ENCODE measurements at regions not wholly inside any gene's neighbourhood (a gene's known extent, or its start where the extent isn't known, plus 50 kb on each side); places are given as distances from the start of the nearest gene placed in this dataset.

GRCh38 chr11:80512491-80512890 lies 1071.7 kb upstream of the TENM4 start:
- DNase-seq = no peak
- TF ChIP-seq, protein P1, sequence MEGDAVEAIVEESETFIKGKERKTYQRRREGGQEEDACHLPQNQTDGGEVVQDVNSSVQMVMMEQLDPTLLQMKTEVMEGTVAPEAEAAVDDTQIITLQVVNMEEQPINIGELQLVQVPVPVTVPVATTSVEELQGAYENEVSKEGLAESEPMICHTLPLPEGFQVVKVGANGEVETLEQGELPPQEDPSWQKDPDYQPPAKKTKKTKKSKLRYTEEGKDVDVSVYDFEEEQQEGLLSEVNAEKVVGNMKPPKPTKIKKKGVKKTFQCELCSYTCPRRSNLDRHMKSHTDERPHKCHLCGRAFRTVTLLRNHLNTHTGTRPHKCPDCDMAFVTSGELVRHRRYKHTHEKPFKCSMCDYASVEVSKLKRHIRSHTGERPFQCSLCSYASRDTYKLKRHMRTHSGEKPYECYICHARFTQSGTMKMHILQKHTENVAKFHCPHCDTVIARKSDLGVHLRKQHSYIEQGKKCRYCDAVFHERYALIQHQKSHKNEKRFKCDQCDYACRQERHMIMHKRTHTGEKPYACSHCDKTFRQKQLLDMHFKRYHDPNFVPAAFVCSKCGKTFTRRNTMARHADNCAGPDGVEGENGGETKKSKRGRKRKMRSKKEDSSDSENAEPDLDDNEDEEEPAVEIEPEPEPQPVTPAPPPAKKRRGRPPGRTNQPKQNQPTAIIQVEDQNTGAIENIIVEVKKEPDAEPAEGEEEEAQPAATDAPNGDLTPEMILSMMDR (conservative IDR thresholded peaks at IDR 0.05) = no peak
- no peaks in the 10 kb centered on the region for H3K4me1 ChIP-seq (ENCODE audit: control insufficient read depth, insufficient read depth, low read length)
- no peaks in the 10 kb centered on the region for H3K27me3 Mint-ChIP-seq (ENCODE audit: insufficient read depth)
- H3K4me3 Mint-ChIP-seq = no peak overlapping the region
- H3K4me3 ChIP-seq (ENCODE audit: low read length) = no peak overlapping the region
- peaks cover 5% of the 10 kb centered on the region for H3K36me3 Mint-ChIP-seq (ENCODE audit: low read depth)
- no peak overlapping the region for H3K27ac Mint-ChIP-seq
- H3K9me3 ChIP-seq (ENCODE audit: control insufficient read depth, low read length) = peaks cover 10% of the 10 kb centered on the region
- H3K27ac ChIP-seq (ENCODE audit: low read depth, low read length) = no peak overlapping the region
- H3K27me3 ChIP-seq (ENCODE audit: control insufficient read depth, insufficient read depth, low read length, poor library complexity, severe bottlenecking) = no peaks in the 10 kb centered on the region
- peaks cover 4% of the 10 kb centered on the region for H3K4me1 Mint-ChIP-seq
- peaks cover 21% of the 10 kb centered on the region for H3K9me3 Mint-ChIP-seq
- WGBS, 2 experiments (ENCODE audit: insufficient coverage in 1 of 2, insufficient read length in 1 of 2) = 96 to 98% methylated on average over 3 of the region's 3 CpGs
- no peak overlapping the region for H3K9ac ChIP-seq (ENCODE audit: extremely low read depth, low read length, poor library complexity, severe bottlenecking)
- no peaks in the 10 kb centered on the region for H3K36me3 ChIP-seq (ENCODE audit: control insufficient read depth, insufficient read depth, low read length)

DNA sequence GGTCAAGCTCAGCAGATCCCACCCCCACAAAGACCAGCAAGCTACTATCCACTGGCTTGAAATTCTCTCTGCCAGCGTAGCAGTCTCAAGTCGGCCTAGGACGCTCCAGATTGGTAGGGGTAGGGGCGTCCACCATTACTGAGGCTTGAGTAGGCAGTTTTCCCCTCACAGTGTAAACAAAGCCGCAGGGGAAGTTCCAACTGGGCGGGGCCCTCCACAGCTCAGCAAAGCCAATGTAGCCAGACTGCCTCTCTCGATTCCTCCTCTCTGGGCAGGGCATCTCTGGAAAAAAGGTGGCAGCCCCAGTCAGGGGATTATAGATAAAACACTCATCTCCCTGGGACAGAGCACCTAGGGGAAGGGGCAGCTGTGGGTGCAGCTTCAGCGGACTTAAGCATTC lies 1064.9 kb upstream of the TENM4 start:
- TF ChIP-seq, protein P1 (conservative IDR thresholded peaks at IDR 0.05) = no peak
- WGBS, 2 experiments (ENCODE audit: insufficient coverage in 1 of 2, insufficient read length in 1 of 2) = 80 to 92% methylated on average over 1 to 8 of the region's 8 CpGs
- Histone ChIP-seq H3K9me3 (ENCODE audit: control insufficient read depth, low read length) (peaks cover 10% of the 10 kb centered on the region), H3K27ac (ENCODE audit: low read depth, low read length) (no peak overlapping the region), H3K4me3 (ENCODE audit: low read length) (no peak overlapping the region), H3K27me3 (ENCODE audit: control insufficient read depth, insufficient read depth, low read length, poor library complexity, severe bottlenecking) (no peaks in the 10 kb centered on the region), H3K4me1 (ENCODE audit: control insufficient read depth, insufficient read depth, low read length) (no peaks in the 10 kb centered on the region), H3K9ac (ENCODE audit: extremely low read depth, low read length, poor library complexity, severe bottlenecking) (no peak overlapping the region), H3K36me3 (ENCODE audit: control insufficient read depth, insufficient read depth, low read length) (no peaks in the 10 kb centered on the region)
- peaks cover 9% of the 10 kb centered on the region for H3K4me1 Mint-ChIP-seq
- peak; percentile 58 for DNase-seq
- no peak overlapping the region for H3K4me3 Mint-ChIP-seq
- H3K36me3 Mint-ChIP-seq (ENCODE audit: low read depth) = peaks cover 5% of the 10 kb centered on the region
- peaks cover 2% of the 10 kb centered on the region for H3K27me3 Mint-ChIP-seq (ENCODE audit: insufficient read depth)
- H3K9me3 Mint-ChIP-seq = peaks cover 29% of the 10 kb centered on the region
- no peak overlapping the region for H3K27ac Mint-ChIP-seq

GRCh38 chr11:80503990-80504389 lies 1063.2 kb upstream of the TENM4 start:
- Mint-ChIP-seq H3K9me3 (peaks cover 19% of the 10 kb centered on the region), H3K4me3 (no peak overlapping the region), H3K27me3 (ENCODE audit: insufficient read depth) (peaks cover 2% of the 10 kb centered on the region), H3K4me1 (peaks cover 9% of the 10 kb centered on the region), H3K27ac (no peak overlapping the region), H3K36me3 (ENCODE audit: low read depth) (peaks cover 5% of the 10 kb centered on the region)
- no peak overlapping the region for H3K27ac ChIP-seq (ENCODE audit: low read depth, low read length)
- no peaks in the 10 kb centered on the region for H3K4me1 ChIP-seq (ENCODE audit: control insufficient read depth, insufficient read depth, low read length)
- peaks cover 6% of the 10 kb centered on the region for H3K9me3 ChIP-seq (ENCODE audit: control insufficient read depth, low read length)
- 83 to 100% methylated on average over 1 of the region's 1 CpG for WGBS, 2 experiments (ENCODE audit: insufficient coverage in 1 of 2, insufficient read length in 1 of 2)
- no peaks in the 10 kb centered on the region for H3K36me3 ChIP-seq (ENCODE audit: control insufficient read depth, insufficient read depth, low read length)
- no peak for DNase-seq
- no peak overlapping the region for H3K4me3 ChIP-seq (ENCODE audit: low read length)
- TF ChIP-seq, protein P1 (conservative IDR thresholded peaks at IDR 0.05) = no peak
- no peaks in the 10 kb centered on the region for H3K27me3 ChIP-seq (ENCODE audit: control insufficient read depth, insufficient read depth, low read length, poor library complexity, severe bottlenecking)
- no peak overlapping the region for H3K9ac ChIP-seq (ENCODE audit: extremely low read depth, low read length, poor library complexity, severe bottlenecking)

Data from endodermal cell (in vitro differentiated cells).